Chondrocyte (in vitro differentiated cells): ENCODE measurements at regions not wholly inside any gene's neighbourhood (a gene's known extent, or its start where the extent isn't known, plus 50 kb on each side); places are given as distances from the start of the nearest gene placed in this dataset.

Experiments used
- DNase-seq: peaks from one replicate; pipeline ENCODE4 v3.0.0; 2021; ENCODE audit warnings: mixed read lengths, low spot score
- H3K27ac Mint-ChIP-seq: one replicate; pipeline ENCODE4 v1.8.0; 2021; ENCODE audit warnings: mild to moderate bottlenecking, moderate library complexity, mixed read lengths; ENCODE audit not compliant: unreplicated experiment
- H3K27me3 Mint-ChIP-seq: 2 replicates; pipeline ENCODE4 v1.8.0; 2021; ENCODE audit warnings: low read depth, mixed read lengths
- H3K36me3 Mint-ChIP-seq: 2 replicates; pipeline ENCODE4 v1.8.0; 2021; ENCODE audit warnings: low read depth, mixed read lengths
- H3K4me1 Mint-ChIP-seq: 2 replicates; pipeline ENCODE4 v1.8.0; 2021; ENCODE audit warnings: low read depth, mild to moderate bottlenecking, mixed read lengths
- H3K4me3 Mint-ChIP-seq: one replicate; pipeline ENCODE4 v1.8.0; 2021; ENCODE audit warnings: mild to moderate bottlenecking, moderate library complexity, mixed read lengths; ENCODE audit not compliant: unreplicated experiment
- H3K9me3 Mint-ChIP-seq: 2 replicates; pipeline ENCODE4 v1.8.0; 2021; ENCODE audit warnings: low read depth, mixed read lengths
- TF ChIP-seq, protein P1 (sequence below): fragments of 200-600 bp; sonication (generic); IDR thresholded peaks from 2 replicates; pipeline ENCODE4 v1.5.0; 2021; ENCODE audit warnings: antibody characterized with exemption, mild to moderate bottlenecking, moderate library complexity

DNA sequence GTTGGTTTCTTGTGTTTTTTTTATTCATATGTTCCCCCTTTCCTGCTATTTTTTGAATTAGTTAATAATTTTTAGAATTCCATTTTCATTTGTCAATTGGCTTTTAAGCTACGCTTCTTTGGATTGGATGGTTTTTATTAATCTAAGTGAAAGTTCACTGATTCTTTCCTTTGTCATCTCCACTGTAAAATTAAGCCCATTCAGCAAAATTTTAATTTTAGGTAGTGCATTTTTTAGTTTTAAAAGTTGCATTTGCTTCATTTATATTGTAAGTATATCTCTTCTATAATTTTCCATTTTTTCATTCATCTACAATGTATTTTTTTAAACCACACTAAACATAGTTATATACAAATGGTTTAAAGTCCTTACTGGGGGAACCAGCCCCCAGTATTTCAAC, 417.3 kb upstream of the HTR2C start:
- DNase-seq = no peak
- TF ChIP-seq, protein P1, sequence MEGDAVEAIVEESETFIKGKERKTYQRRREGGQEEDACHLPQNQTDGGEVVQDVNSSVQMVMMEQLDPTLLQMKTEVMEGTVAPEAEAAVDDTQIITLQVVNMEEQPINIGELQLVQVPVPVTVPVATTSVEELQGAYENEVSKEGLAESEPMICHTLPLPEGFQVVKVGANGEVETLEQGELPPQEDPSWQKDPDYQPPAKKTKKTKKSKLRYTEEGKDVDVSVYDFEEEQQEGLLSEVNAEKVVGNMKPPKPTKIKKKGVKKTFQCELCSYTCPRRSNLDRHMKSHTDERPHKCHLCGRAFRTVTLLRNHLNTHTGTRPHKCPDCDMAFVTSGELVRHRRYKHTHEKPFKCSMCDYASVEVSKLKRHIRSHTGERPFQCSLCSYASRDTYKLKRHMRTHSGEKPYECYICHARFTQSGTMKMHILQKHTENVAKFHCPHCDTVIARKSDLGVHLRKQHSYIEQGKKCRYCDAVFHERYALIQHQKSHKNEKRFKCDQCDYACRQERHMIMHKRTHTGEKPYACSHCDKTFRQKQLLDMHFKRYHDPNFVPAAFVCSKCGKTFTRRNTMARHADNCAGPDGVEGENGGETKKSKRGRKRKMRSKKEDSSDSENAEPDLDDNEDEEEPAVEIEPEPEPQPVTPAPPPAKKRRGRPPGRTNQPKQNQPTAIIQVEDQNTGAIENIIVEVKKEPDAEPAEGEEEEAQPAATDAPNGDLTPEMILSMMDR = no peak
- Mint-ChIP-seq H3K27ac (no peak overlapping the region), H3K9me3 (peaks cover 13% of the 10 kb centered on the region), H3K4me1 (no peaks in the 10 kb centered on the region), H3K4me3 (no peak overlapping the region), H3K27me3 (peaks cover 4% of the 10 kb centered on the region), H3K36me3 (no peaks in the 10 kb centered on the region)

DNA sequence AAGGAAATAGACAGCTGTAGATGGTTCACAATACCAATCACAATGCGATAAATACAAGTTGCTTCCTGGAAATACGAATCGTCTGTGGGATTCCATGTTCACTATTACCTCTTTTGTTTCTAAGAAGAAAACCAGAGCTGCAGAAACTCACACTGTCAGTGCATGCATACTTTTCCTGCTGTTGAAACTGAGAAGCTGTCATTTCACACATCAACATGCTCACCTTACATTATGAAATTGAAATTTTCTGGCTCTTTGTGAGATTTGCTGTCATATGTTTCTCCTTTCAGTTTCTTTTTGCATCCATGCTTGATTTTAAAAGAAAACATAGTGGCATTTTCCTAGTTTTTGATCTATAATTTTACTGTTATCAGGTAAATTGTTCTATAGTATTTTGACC, 418.3 kb upstream of the HTR2C start:
- Mint-ChIP-seq H3K4me1 (no peaks in the 10 kb centered on the region), H3K4me3 (no peak overlapping the region), H3K9me3 (peaks cover 13% of the 10 kb centered on the region), H3K27ac (no peak overlapping the region), H3K36me3 (no peaks in the 10 kb centered on the region), H3K27me3 (peaks cover 1% of the 10 kb centered on the region)
- no peak for DNase-seq
- TF ChIP-seq, protein P1 = no peak

DNA sequence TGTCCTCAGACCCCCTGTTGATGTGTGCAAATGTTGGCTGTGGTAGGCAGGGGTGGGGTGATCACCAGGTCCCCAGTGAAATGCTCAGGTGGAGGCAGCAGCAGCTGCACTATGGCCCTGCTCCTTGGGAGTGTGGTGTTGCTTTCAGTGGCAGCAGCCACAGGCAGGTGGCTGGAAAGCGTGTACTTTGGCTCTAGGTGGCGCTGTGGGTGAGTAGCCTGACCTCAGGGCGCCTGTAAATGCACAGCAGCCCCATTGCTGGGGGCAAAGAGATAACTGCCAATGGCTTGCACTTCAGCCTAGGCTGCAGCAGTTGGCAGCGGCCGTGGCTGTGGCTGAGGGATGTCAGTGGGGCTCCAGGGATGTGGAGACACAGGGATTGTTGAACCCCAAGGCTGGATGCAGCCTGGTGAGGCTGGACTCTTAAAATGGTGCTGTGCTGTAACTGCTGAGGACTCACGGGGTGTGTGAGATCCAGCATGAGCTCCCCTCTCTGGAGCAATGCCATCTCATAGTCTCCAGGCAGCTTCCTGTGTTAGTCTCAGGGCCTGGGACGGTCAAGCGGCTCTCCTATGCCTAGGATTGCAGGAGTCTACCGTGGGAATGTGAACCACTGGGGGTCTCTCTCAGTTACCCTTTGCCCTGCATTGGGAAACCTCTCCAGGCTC, 421.7 kb upstream of the HTR2C start:
- Mint-ChIP-seq H3K4me3 (no peak overlapping the region), H3K9me3 (peaks cover 6% of the 10 kb centered on the region), H3K4me1 (no peaks in the 10 kb centered on the region), H3K36me3 (no peaks in the 10 kb centered on the region), H3K27ac (no peak overlapping the region), H3K27me3 (peaks cover 1% of the 10 kb centered on the region)
- TF ChIP-seq, protein P1 = peak; percentile 29
- DNase-seq = no peak

DNA sequence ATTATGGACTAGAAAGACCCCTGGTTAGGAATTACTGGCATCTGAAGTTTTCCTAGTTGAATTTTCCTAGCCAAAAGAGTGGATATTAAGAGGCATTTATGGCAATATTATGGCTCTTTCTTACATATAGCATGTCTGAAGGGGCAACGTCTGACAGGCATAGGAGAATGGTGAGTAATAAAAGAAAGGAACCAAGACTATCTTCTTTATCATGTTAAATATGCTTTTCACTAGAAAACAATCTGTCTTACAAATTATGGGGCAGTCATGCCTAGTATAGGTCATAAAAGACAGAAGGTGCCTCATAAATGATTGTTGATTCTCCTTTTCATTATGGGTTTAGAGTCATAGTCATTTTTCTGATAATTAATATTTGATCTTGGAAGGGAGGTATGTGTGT, 431.1 kb upstream of the HTR2C start:
- TF ChIP-seq, protein P1 = no peak
- Mint-ChIP-seq H3K9me3 (no peaks in the 10 kb centered on the region), H3K4me1 (peaks cover 13% of the 10 kb centered on the region), H3K36me3 (no peaks in the 10 kb centered on the region), H3K4me3 (no peak overlapping the region), H3K27ac (no peak overlapping the region), H3K27me3 (no peaks in the 10 kb centered on the region)
- no peak for DNase-seq

DNA sequence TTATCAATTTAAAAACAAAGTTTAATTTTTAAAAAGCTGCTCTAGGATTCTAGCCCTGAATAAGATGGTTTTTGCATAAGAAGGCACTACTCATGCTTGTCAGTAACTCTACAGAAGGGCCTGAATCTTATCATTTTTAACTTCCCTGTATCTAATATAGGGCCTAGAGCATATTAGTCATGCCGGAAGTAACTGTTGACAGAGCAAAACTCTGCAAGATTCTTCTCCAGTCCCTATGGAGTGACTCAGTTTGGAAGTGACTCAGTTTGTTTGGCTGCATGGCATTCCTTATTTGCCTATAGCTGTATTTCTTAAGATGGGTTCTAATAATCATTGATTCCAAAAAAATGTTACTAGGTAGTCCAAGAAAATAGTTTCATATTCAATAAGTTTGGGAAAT, 431.8 kb upstream of the HTR2C start:
- TF ChIP-seq, protein P1 = no peak

More for the DNA sequence above, 431.8 kb upstream of the HTR2C start:
- H3K36me3 Mint-ChIP-seq = no peaks in the 10 kb centered on the region
- no peak for DNase-seq
- H3K27ac Mint-ChIP-seq = no peak overlapping the region
- peaks cover 13% of the 10 kb centered on the region for H3K4me1 Mint-ChIP-seq
- no peak overlapping the region for H3K4me3 Mint-ChIP-seq
- H3K27me3 Mint-ChIP-seq = no peaks in the 10 kb centered on the region
- no peaks in the 10 kb centered on the region for H3K9me3 Mint-ChIP-seq
